Hypothalamus (tissue), 51 donors: ENCODE measurements at regions not wholly inside any gene's neighbourhood (a gene's known extent, or its start where the extent isn't known, plus 50 kb on each side); places are given as distances from the start of the nearest gene placed in this dataset.
"Not testable (repeated sequence)": the region's sequence is repeated elsewhere in the genome, so short reads cannot be mapped to it uniquely, and the experiment has no call there.

Source experiments
- DNase-seq, 51 donors: peaks; one replicate each; lab custom pipeline; 2025; lab: John Stamatoyannopoulos, UW

GRCh38 chr10:55943403-55943802, 417.7 kb downstream of the ZWINT start:
- no peak for DNase-seq

DNA sequence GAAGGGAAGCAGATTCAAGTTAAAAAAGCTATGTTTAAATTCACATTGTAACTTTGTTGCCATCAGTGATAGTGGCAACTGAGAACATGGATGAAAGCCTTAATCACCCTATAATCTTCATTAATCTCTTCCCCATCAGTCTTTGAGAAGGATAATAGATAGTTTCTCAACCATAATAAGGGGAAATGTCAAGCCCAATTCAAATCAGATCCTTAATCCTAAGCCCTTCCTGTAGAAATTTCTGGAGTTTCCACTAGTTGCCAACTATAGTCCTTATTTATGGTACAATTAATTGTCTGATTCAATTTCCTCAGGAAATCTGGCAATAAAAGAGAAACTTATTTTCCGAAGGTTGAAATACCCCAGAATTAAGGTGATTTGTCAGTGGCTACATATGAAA, 431.8 kb downstream of the ZWINT start:
- no peak for DNase-seq

DNA sequence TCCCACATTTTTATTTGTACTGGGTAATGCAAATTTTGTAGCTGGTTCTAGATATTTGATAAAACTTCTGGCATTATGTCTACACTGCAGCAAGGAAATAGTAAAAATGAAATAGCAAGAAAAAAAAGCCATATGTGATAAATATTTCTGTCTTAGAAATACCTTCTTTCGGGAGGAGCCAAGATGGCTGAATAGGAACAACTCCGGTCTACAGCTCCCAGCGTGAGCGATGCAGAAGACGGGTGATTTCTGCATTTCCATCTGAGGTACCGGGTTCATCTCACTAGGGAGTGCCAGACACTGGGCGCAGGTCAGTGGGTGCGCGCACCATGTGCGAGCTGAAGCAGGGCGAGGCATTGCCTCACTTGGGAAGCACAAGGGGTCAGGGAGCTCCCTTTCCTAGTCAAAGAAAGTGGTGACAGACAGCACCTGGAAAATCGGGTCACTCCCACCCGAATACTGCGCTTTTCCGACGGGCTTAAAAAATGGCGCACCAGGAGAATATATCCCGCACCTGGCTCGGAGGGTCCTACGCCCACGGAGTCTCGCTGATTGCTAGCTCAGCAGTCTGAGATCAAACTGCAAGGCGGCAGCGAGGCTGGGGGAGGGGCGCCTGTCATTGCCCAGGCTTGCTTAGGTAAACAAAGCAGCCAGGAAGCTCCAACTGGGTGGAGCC, 461.4 kb downstream of the ZWINT start:
- not testable (repeated sequence) for DNase-seq

GRCh38 chr10:55897490-55897921, 463.6 kb downstream of the ZWINT start:
- DNase-seq, result no peak

DNA sequence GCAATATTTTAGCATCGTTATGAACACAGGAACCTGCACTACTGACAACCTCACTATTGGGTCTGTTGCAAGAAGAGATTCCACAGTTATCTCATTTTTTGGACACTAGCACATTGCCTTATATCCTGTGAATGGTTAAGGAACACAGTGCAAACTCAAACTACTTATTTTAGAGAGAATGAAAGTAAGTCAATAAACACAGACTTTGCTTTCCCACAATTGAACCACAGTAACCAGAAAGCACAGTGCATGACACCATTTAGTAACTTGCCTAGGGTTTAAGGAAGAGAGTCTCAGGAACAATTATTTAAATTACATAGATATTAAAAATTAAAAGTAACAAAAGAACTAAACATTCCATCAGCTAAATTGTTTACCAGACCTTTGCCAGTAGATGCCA, 468.8 kb downstream of the ZWINT start:
- DNase-seq, result no peak

DNA sequence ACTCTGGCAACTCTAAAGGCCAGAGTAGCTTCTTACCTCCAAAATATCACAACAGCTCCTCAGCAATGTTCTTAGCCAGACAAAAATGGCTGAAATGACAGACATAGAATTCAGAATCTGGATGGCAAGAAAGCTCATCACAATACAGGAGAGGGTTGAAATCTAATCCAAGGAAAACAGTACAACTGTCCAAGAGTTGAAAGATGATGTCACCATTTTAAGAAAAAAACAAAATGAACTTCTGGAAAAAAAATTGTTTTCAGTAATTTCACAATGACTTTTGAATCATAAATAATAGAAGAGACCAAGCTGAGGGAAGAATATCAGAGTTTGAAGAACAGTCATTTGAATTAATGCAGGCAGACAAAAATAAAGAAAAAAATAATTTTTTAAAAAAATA, 479.5 kb downstream of the ZWINT start:
- no peak for DNase-seq

GRCh38 chr10:55873485-55873884, 487.6 kb downstream of the ZWINT start:
- no peak for DNase-seq

- no peak for DNase-seq
These were observed 490.9 kb downstream of the ZWINT start for GRCh38 chr10:55870186-55870585.

DNA sequence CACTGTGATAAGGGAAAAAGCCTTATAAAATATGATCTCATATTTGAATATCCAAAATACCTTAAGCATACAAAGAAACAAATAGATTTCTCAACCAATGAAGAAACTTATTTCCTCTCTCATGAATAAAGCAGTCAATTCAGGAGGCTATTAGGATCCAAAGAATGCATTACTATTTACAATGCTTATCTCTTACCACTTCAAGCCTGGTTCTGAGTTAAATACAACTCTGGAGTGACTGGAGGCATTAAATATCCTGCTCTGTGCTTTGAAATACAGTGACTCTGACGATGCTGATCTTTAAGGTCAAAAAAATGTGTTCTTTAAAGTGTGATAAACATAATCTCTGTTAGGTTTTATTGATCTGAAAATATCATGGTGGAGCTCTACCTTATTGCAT, 493.2 kb downstream of the ZWINT start:
- no peak for DNase-seq

GRCh38 chr10:55858730-55859129, 502.3 kb downstream of the ZWINT start:
- no peak for DNase-seq

GRCh38 chr10:55852900-55853299, 508.2 kb downstream of the ZWINT start:
- DNase-seq, result no peak

GRCh38 chr10:55837273-55837672, 523.8 kb downstream of the ZWINT start:
- no peak for DNase-seq

- DNase-seq, result no peak
These were observed 539.0 kb downstream of the ZWINT start for GRCh38 chr10:55822096-55822495.

DNA sequence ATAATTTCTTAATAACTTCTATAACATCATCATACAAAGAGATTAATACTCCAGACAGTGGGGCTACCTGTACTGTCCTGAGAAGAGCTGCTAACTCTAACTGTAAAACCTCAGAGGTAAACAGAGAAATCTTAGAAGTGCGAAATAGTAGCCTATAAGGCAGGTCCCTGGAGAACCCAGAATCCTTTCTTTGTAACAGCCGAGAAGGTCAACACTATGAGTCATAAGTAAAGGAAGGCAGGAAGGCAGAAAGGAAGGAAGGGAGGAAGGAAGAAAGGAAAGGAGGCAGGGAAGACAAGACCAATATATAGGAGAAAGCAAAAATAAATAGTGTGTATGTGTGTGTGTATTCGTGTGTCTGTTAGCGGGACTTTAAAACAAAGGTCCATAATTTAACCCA, 540.6 kb downstream of the ZWINT start:
- no peak for DNase-seq

- DNase-seq, result no peak
These were observed 541.0 kb downstream of the ZWINT start for GRCh38 chr10:55820071-55820470.

- no peak for DNase-seq
These were observed 547.4 kb downstream of the ZWINT start for GRCh38 chr10:55813451-55814170.

- no peak for DNase-seq
These were observed 558.0 kb downstream of the ZWINT start for GRCh38 chr10:55803055-55803454.

DNA sequence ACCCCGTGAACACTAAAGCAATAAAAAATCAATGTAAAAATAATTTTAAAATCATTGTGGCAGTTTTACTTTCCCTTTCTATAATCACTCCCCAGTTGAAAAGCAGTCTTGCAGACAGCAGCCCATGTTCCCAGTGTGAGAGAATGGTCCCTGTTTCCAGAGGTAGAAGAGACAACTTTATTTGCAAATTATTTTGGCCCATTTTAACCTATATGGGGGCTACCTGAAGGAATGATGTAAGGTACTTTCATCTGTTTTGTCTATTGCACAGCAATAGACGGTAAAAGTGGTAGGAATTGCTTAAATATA, 559.8 kb downstream of the ZWINT start:
- no peak for DNase-seq

GRCh38 chr10:55800602-55801352, 560.3 kb downstream of the ZWINT start:
- DNase-seq, result no peak

GRCh38 chr10:55793024-55793423, 568.0 kb downstream of the ZWINT start:
- no peak for DNase-seq

DNA sequence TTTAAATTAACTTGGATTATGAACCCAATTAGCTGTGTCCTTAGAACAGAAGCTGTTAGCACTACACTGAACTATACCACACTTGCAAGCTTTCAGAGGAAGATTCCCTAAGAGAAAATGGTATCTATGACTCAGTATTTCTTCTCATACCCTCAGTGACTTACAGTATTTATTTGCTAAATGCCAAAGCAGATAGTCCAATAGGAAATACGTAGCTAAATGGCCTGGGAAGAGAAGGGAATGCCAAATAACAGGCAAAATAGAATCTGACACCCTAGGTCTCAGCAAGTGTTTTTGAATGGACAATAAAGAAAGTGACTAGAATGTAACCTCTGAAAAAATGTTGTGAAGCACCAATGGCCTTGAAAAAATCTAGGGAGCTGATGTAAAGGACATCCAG, 570.8 kb downstream of the ZWINT start:
- DNase-seq, result not testable (repeated sequence)

DNA sequence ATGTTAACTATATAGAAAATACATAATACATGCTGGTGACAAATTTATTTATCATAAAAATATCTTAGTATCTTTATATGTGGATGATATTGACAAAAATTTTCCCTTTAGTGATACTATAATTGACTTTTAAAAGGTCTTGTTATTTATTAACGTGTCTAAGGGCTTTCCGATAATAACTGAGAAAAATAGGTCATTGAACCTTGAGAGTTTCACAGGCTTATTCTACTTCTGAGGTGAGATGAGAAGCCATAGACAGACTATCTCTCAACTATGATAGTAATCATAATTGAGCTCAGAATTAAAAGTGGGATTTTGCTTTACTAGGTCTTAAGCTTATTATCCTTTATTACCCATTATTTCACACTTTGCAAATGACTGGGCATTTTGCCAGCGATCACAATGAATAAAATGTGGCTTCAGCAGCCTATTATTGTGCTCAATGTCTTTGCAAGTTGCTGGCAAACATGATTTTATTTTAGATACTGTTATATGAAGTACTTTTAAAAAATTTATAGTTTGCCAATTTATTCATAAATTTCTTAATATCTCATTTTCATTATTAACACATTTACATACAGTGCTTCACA, 574.5 kb downstream of the ZWINT start:
- DNase-seq, result no peak
